ENCODE measurements at regions not wholly inside any gene's neighbourhood (a gene's known extent, or its start where the extent isn't known, plus 50 kb on each side); places are given as distances from the start of the nearest gene placed in this dataset.

DNA sequence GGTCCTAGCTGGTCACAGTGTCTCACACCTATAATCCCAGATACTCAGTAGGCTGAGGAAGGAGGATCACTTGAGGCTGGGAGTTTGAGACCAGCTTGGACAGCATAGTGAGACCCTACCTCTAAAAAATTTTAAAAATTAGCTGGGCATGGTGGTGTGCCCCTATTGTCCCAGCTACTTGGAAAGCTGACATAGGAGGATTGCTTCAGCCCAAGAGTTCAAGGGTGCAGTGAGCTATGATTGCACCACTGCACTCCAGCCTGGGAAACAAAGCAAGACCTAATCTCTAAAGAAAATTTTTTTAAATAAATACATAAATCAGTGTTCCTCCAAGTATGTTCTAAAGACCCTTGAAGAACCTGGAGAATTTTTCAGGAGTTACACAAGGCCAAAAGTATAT lies 50.6 kb upstream of the GNAO1 start:
- FAIRE-seq (no peak), DNase-seq (no peak)
- Histone ChIP-seq H3K4me3 (ENCODE audit: low read depth in 1 of 3, low read length in 3 of 3) (no peak overlapping the region), H3K27ac (ENCODE audit: low read depth in 1 of 3, low read length in 2 of 3) (no peak overlapping the region), H3K9me3 (ENCODE audit: control insufficient read depth in 2 of 2, insufficient read depth in 1 of 2, low read depth in 1 of 2, low read length in 1 of 2) (no peaks in the 10 kb centered on the region), H3K36me3 (ENCODE audit: control insufficient read depth in 3 of 3, insufficient read depth in 2 of 3, low read depth in 1 of 3, low read length in 3 of 3) (no peaks in the 10 kb centered on the region), H3K27me3 (ENCODE audit: control insufficient read depth in 3 of 3, insufficient read depth in 3 of 3, low read length in 3 of 3) (no peaks in the 10 kb centered on the region), H3K4me1 (ENCODE audit: control insufficient read depth in 3 of 3, insufficient read depth in 2 of 3, low read depth in 1 of 3, low read length in 2 of 3) (no peaks in the 10 kb centered on the region)

- WGBS, 3 donors, result 53 to 70% (median 69%) methylated on average over 5 of the region's 5 CpGs
These were observed 54.0 kb upstream of the GNAO1 start for GRCh38 chr16:56137269-56137668.

GRCh38 chr16:56136256-56136655 lies 55.0 kb upstream of the GNAO1 start:
- no peak for DNase-seq
- H3K4me3 ChIP-seq (ENCODE audit: low read depth in 1 of 3, low read length in 3 of 3), result no peak overlapping the region
- H3K27ac ChIP-seq (ENCODE audit: low read depth in 1 of 3, low read length in 2 of 3), result no peak overlapping the region
- H3K27me3 ChIP-seq (ENCODE audit: control insufficient read depth in 3 of 3, insufficient read depth in 3 of 3, low read length in 3 of 3), result peaks cover 0 to 1% (median 0%) of the 10 kb centered on the region in 3 donors
- H3K9me3 ChIP-seq (ENCODE audit: control insufficient read depth in 2 of 2, insufficient read depth in 1 of 2, low read depth in 1 of 2, low read length in 1 of 2), result no peaks in the 10 kb centered on the region
- H3K4me1 ChIP-seq (ENCODE audit: control insufficient read depth in 3 of 3, insufficient read depth in 2 of 3, low read depth in 1 of 3, low read length in 2 of 3), result no peaks in the 10 kb centered on the region
- H3K36me3 ChIP-seq (ENCODE audit: control insufficient read depth in 3 of 3, insufficient read depth in 2 of 3, low read depth in 1 of 3, low read length in 3 of 3), result no peaks in the 10 kb centered on the region
- WGBS, 3 donors, result 78 to 97% (median 83%) methylated on average over 3 of the region's 3 CpGs
- FAIRE-seq, result no peak

More at GRCh38 chr16:56137269-56137668, 54.0 kb upstream of the GNAO1 start:
- Histone ChIP-seq H3K36me3 (ENCODE audit: control insufficient read depth in 3 of 3, insufficient read depth in 2 of 3, low read depth in 1 of 3, low read length in 3 of 3) (no peaks in the 10 kb centered on the region), H3K27ac (ENCODE audit: low read depth in 1 of 3, low read length in 2 of 3) (no peak overlapping the region), H3K4me1 (ENCODE audit: control insufficient read depth in 3 of 3, insufficient read depth in 2 of 3, low read depth in 1 of 3, low read length in 2 of 3) (no peaks in the 10 kb centered on the region), H3K27me3 (ENCODE audit: control insufficient read depth in 3 of 3, insufficient read depth in 3 of 3, low read length in 3 of 3) (no peaks in the 10 kb centered on the region), H3K4me3 (ENCODE audit: low read depth in 1 of 3, low read length in 3 of 3) (no peak overlapping the region), H3K9me3 (ENCODE audit: control insufficient read depth in 2 of 2, insufficient read depth in 1 of 2, low read depth in 1 of 2, low read length in 1 of 2) (no peaks in the 10 kb centered on the region)
- DNase-seq, result no peak
- FAIRE-seq, result no peak

- H3K27ac ChIP-seq (ENCODE audit: low read depth in 1 of 3, low read length in 2 of 3), result no peak overlapping the region
- FAIRE-seq (no peak), DNase-seq (peak; percentile 4)
- no peaks in the 10 kb centered on the region for H3K9me3 ChIP-seq (ENCODE audit: control insufficient read depth in 2 of 2, insufficient read depth in 1 of 2, low read depth in 1 of 2, low read length in 1 of 2)
- 21 to 60% (median 38%) methylated on average over 1 of the region's 1 CpG for WGBS, 3 donors
- H3K27me3 ChIP-seq (ENCODE audit: control insufficient read depth in 3 of 3, insufficient read depth in 3 of 3, low read length in 3 of 3), result peaks cover 0 to 1% (median 0%) of the 10 kb centered on the region in 3 donors
- H3K36me3 ChIP-seq (ENCODE audit: control insufficient read depth in 3 of 3, insufficient read depth in 2 of 3, low read depth in 1 of 3, low read length in 3 of 3), result no peaks in the 10 kb centered on the region
- no peaks in the 10 kb centered on the region for H3K4me1 ChIP-seq (ENCODE audit: control insufficient read depth in 3 of 3, insufficient read depth in 2 of 3, low read depth in 1 of 3, low read length in 2 of 3)
- no peak overlapping the region for H3K4me3 ChIP-seq (ENCODE audit: low read depth in 1 of 3, low read length in 3 of 3)
These were observed 56.5 kb upstream of the GNAO1 start for GRCh38 chr16:56134790-56135189.

DNA sequence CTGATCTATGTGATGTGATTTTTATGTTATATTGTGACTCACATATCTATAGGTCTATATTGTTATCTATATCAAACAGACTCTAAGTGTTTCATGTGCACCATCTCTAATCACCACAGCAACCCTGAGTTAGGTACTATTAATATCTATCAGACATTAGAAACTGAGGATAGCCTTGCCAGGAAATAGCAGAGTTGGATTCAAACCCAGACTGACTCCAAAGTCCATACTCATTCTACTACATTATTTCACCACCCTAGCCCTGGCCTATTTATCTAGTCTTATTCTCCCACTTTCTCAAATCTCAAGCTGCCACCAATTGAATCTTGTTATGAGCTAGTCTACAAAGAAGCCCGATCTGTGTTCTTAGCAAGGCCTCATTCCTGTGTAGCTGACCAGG lies 65.4 kb upstream of the GNAO1 start:
- H3K4me3 ChIP-seq (ENCODE audit: low read depth in 1 of 3, low read length in 3 of 3), result no peak overlapping the region
- DNase-seq, result no peak
- WGBS, 3 donors, result 78 to 91% (median 79%) methylated on average over 1 of the region's 1 CpG
- no peaks in the 10 kb centered on the region for H3K4me1 ChIP-seq (ENCODE audit: control insufficient read depth in 3 of 3, insufficient read depth in 2 of 3, low read depth in 1 of 3, low read length in 2 of 3)
- FAIRE-seq, result no peak
- no peaks in the 10 kb centered on the region for H3K27me3 ChIP-seq (ENCODE audit: control insufficient read depth in 3 of 3, insufficient read depth in 3 of 3, low read length in 3 of 3)
- no peaks in the 10 kb centered on the region for H3K9me3 ChIP-seq (ENCODE audit: control insufficient read depth in 2 of 2, insufficient read depth in 1 of 2, low read depth in 1 of 2, low read length in 1 of 2)
- H3K27ac ChIP-seq (ENCODE audit: low read depth in 1 of 3, low read length in 2 of 3), result no peak overlapping the region
- H3K36me3 ChIP-seq (ENCODE audit: control insufficient read depth in 3 of 3, insufficient read depth in 2 of 3, low read depth in 1 of 3, low read length in 3 of 3), result no peaks in the 10 kb centered on the region

DNA sequence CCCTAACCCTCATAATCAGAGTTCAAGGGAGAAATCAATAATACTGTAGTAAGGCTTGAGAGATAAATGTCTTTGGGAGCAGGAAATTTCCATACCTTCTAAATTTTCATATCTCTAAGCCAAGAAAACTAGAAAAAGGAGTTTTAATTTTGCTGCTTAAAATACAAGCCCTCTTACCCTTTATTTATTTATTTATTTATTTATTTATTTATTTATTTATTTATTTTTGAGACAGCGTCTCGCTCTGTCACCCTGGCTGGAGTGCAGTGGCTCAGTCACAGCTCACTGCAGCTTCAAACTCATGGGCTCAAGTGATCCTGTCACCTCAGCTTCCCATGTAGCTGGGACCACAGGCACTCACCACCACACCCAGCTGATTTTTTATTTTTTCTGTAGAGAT lies 69.0 kb upstream of the GNAO1 start:
- H3K9me3 ChIP-seq (ENCODE audit: control insufficient read depth in 2 of 2, insufficient read depth in 1 of 2, low read depth in 1 of 2, low read length in 1 of 2), result no peaks in the 10 kb centered on the region
- H3K4me3 ChIP-seq (ENCODE audit: low read depth in 1 of 3, low read length in 3 of 3), result no peak overlapping the region
- H3K4me1 ChIP-seq (ENCODE audit: control insufficient read depth in 3 of 3, insufficient read depth in 2 of 3, low read depth in 1 of 3, low read length in 2 of 3), result no peaks in the 10 kb centered on the region
- 91 to 96% (median 96%) methylated on average over 2 of the region's 2 CpGs for WGBS, 3 donors
- no peak overlapping the region for H3K27ac ChIP-seq (ENCODE audit: low read depth in 1 of 3, low read length in 2 of 3)
- DNase-seq (no peak), FAIRE-seq (no peak)
- no peaks in the 10 kb centered on the region for H3K27me3 ChIP-seq (ENCODE audit: control insufficient read depth in 3 of 3, insufficient read depth in 3 of 3, low read length in 3 of 3)
- H3K36me3 ChIP-seq (ENCODE audit: control insufficient read depth in 3 of 3, insufficient read depth in 2 of 3, low read depth in 1 of 3, low read length in 3 of 3), result no peaks in the 10 kb centered on the region

GRCh38 chr16:56121156-56121500 lies 70.2 kb upstream of the GNAO1 start:
- FAIRE-seq (no peak), DNase-seq (no peak)
- Histone ChIP-seq H3K9me3 (ENCODE audit: control insufficient read depth in 2 of 2, insufficient read depth in 1 of 2, low read depth in 1 of 2, low read length in 1 of 2) (no peaks in the 10 kb centered on the region), H3K4me1 (ENCODE audit: control insufficient read depth in 3 of 3, insufficient read depth in 2 of 3, low read depth in 1 of 3, low read length in 2 of 3) (no peaks in the 10 kb centered on the region), H3K27ac (ENCODE audit: low read depth in 1 of 3, low read length in 2 of 3) (no peak overlapping the region), H3K27me3 (ENCODE audit: control insufficient read depth in 3 of 3, insufficient read depth in 3 of 3, low read length in 3 of 3) (no peaks in the 10 kb centered on the region), H3K4me3 (ENCODE audit: low read depth in 1 of 3, low read length in 3 of 3) (no peak overlapping the region), H3K36me3 (ENCODE audit: control insufficient read depth in 3 of 3, insufficient read depth in 2 of 3, low read depth in 1 of 3, low read length in 3 of 3) (no peaks in the 10 kb centered on the region)
- 83 to 85% (median 85%) methylated on average over 2 of the region's 2 CpGs for WGBS, 3 donors

- Histone ChIP-seq H3K27ac (ENCODE audit: low read depth in 1 of 3, low read length in 2 of 3) (no peak overlapping the region), H3K36me3 (ENCODE audit: control insufficient read depth in 3 of 3, insufficient read depth in 2 of 3, low read depth in 1 of 3, low read length in 3 of 3) (no peaks in the 10 kb centered on the region), H3K27me3 (ENCODE audit: control insufficient read depth in 3 of 3, insufficient read depth in 3 of 3, low read length in 3 of 3) (no peaks in the 10 kb centered on the region), H3K9me3 (ENCODE audit: control insufficient read depth in 2 of 2, insufficient read depth in 1 of 2, low read depth in 1 of 2, low read length in 1 of 2) (no peaks in the 10 kb centered on the region), H3K4me3 (ENCODE audit: low read depth in 1 of 3, low read length in 3 of 3) (no peak overlapping the region), H3K4me1 (ENCODE audit: control insufficient read depth in 3 of 3, insufficient read depth in 2 of 3, low read depth in 1 of 3, low read length in 2 of 3) (no peaks in the 10 kb centered on the region)
- 66 to 79% (median 77%) methylated on average over 3 of the region's 3 CpGs for WGBS, 3 donors
- FAIRE-seq (no peak), DNase-seq (no peak)
These were observed 70.7 kb upstream of the GNAO1 start for GRCh38 chr16:56120447-56121155.

GRCh38 chr16:56119133-56119532 lies 72.2 kb upstream of the GNAO1 start:
- H3K9me3 ChIP-seq (ENCODE audit: control insufficient read depth in 2 of 2, insufficient read depth in 1 of 2, low read depth in 1 of 2, low read length in 1 of 2), result no peaks in the 10 kb centered on the region
- no peaks in the 10 kb centered on the region for H3K4me1 ChIP-seq (ENCODE audit: control insufficient read depth in 3 of 3, insufficient read depth in 2 of 3, low read depth in 1 of 3, low read length in 2 of 3)
- DNase-seq (no peak), FAIRE-seq (no peak)
- no peaks in the 10 kb centered on the region for H3K36me3 ChIP-seq (ENCODE audit: control insufficient read depth in 3 of 3, insufficient read depth in 2 of 3, low read depth in 1 of 3, low read length in 3 of 3)
- no peak overlapping the region for H3K4me3 ChIP-seq (ENCODE audit: low read depth in 1 of 3, low read length in 3 of 3)
- 46 to 56% (median 51%) methylated on average over 2 of the region's 2 CpGs for WGBS, 3 donors
- H3K27ac ChIP-seq (ENCODE audit: low read depth in 1 of 3, low read length in 2 of 3), result no peak overlapping the region
- H3K27me3 ChIP-seq (ENCODE audit: control insufficient read depth in 3 of 3, insufficient read depth in 3 of 3, low read length in 3 of 3), result no peaks in the 10 kb centered on the region

Measured in small intestine (tissue), 7 donors.